Kasumi-1 (cell line): ENCODE measurements at regions not wholly inside any gene's neighbourhood (a gene's known extent, or its start where the extent isn't known, plus 50 kb on each side); places are given as distances from the start of the nearest gene placed in this dataset.

Source experiments
- DNase-seq, 2 experiments: peaks; one replicate each; lab custom pipeline; 2025; lab: John Stamatoyannopoulos, UW

GRCh38 chr9:109681301-109681700, 98.7 kb upstream of the PALM2AKAP2 start:
- DNase-seq, result no peak

GRCh38 chr9:109682227-109682626, 97.8 kb upstream of the PALM2AKAP2 start:
- DNase-seq, result no peak

- DNase-seq, result no peak
Observed at GRCh38 chr9:109683521-109683920, 96.5 kb upstream of the PALM2AKAP2 start.

- DNase-seq, result no peak
Observed at GRCh38 chr9:109689701-109690100, 90.3 kb upstream of the PALM2AKAP2 start.

GRCh38 chr9:109699019-109699418, 81.0 kb upstream of the PALM2AKAP2 start:
- DNase-seq, result no peak

- no peak for DNase-seq
Observed at GRCh38 chr9:109704546-109704945, 75.5 kb upstream of the PALM2AKAP2 start.

GRCh38 chr9:109705515-109705914, 74.5 kb upstream of the PALM2AKAP2 start:
- peak in 1 of 2 experiments; percentile 6 for DNase-seq

GRCh38 chr9:109707355-109707754, 72.6 kb upstream of the PALM2AKAP2 start:
- no peak for DNase-seq

GRCh38 chr9:109708451-109708945, 71.5 kb upstream of the PALM2AKAP2 start:
- DNase-seq, result no peak

- no peak for DNase-seq
Observed at GRCh38 chr9:109709866-109710265, 70.1 kb upstream of the PALM2AKAP2 start.

GRCh38 chr9:109710830-109711229, 69.2 kb upstream of the PALM2AKAP2 start:
- DNase-seq, result no peak

GRCh38 chr9:109715344-109715743, 64.7 kb upstream of the PALM2AKAP2 start:
- no peak for DNase-seq

GRCh38 chr9:109716631-109717030, 63.4 kb upstream of the PALM2AKAP2 start:
- DNase-seq, result no peak

GRCh38 chr9:109717342-109717741, 62.7 kb upstream of the PALM2AKAP2 start:
- peak; percentile 25 to 32 for DNase-seq

GRCh38 chr9:109718861-109719260, 61.1 kb upstream of the PALM2AKAP2 start:
- no peak for DNase-seq

- no peak for DNase-seq
Observed at GRCh38 chr9:109721001-109721400, 59.0 kb upstream of the PALM2AKAP2 start.

- DNase-seq, result no peak
Observed at GRCh38 chr9:109722007-109722406, 58.0 kb upstream of the PALM2AKAP2 start.

- DNase-seq, result no peak
Observed at GRCh38 chr9:109723781-109724180, 56.2 kb upstream of the PALM2AKAP2 start.

- DNase-seq, result no peak
Observed at GRCh38 chr9:109725460-109725859, 54.5 kb upstream of the PALM2AKAP2 start.

- DNase-seq, result no peak
Observed at GRCh38 chr9:109726119-109726518, 53.9 kb upstream of the PALM2AKAP2 start.

- no peak for DNase-seq
Observed at GRCh38 chr9:109728686-109729300, 51.2 kb upstream of the PALM2AKAP2 start.

GRCh38 chr9:109729513-109729912, 50.5 kb upstream of the PALM2AKAP2 start:
- DNase-seq, result no peak
